Body of pancreas (tissue), 4 donors: ENCODE measurements at regions not wholly inside any gene's neighbourhood (a gene's known extent, or its start where the extent isn't known, plus 50 kb on each side); places are given as distances from the start of the nearest gene placed in this dataset.

Experiments used
- POLR2A ChIP-seq, 3 donors: fragments of 450-650 bp; IDR thresholded peaks; one replicate each; pipeline ENCODE4 v1.6.1; 2016; ENCODE audit warnings: antibody characterized with exemption in 3 of 3, mild to moderate bottlenecking in 2 of 3
- TF ChIP-seq, protein P1 (sequence below), 7 experiments: fragments of 450-650 bp in 4 of 7; fragments of 200-600 bp in 3 of 7; sonication (generic) in 3 of 7; IDR thresholded peaks; one replicate each; pipeline ENCODE4 v1.5.1; 2016 to 2019; ENCODE audit warnings: antibody characterized with exemption in 7 of 7

DNA sequence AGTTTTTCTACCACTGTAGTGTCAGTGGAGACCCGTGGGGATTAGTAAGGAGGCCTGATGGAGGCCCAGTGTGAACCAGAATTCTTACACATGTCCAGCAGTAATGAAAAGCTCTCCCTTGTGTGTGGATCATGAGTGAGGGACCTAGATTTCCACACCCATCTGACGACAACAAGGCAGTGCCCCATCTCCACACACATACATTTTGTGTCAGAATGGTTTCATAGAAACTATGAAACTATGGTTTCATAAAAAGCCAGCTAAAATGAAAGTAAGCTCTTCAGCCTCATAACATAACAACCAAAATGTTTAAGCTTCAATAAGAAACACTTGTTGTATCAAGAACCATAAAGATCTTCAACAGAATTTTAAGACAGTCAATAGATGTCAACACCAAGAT, 884.5 kb upstream of the ADGRL3 start:
- no peak for TF ChIP-seq POLR2A (IDR thresholded peaks at IDR 0.05)
- TF ChIP-seq, protein P1, sequence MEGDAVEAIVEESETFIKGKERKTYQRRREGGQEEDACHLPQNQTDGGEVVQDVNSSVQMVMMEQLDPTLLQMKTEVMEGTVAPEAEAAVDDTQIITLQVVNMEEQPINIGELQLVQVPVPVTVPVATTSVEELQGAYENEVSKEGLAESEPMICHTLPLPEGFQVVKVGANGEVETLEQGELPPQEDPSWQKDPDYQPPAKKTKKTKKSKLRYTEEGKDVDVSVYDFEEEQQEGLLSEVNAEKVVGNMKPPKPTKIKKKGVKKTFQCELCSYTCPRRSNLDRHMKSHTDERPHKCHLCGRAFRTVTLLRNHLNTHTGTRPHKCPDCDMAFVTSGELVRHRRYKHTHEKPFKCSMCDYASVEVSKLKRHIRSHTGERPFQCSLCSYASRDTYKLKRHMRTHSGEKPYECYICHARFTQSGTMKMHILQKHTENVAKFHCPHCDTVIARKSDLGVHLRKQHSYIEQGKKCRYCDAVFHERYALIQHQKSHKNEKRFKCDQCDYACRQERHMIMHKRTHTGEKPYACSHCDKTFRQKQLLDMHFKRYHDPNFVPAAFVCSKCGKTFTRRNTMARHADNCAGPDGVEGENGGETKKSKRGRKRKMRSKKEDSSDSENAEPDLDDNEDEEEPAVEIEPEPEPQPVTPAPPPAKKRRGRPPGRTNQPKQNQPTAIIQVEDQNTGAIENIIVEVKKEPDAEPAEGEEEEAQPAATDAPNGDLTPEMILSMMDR (IDR thresholded peaks at IDR 0.05): no peak
